ENCODE measurements at regions not wholly inside any gene's neighbourhood (a gene's known extent, or its start where the extent isn't known, plus 50 kb on each side); places are given as distances from the start of the nearest gene placed in this dataset.

DNA sequence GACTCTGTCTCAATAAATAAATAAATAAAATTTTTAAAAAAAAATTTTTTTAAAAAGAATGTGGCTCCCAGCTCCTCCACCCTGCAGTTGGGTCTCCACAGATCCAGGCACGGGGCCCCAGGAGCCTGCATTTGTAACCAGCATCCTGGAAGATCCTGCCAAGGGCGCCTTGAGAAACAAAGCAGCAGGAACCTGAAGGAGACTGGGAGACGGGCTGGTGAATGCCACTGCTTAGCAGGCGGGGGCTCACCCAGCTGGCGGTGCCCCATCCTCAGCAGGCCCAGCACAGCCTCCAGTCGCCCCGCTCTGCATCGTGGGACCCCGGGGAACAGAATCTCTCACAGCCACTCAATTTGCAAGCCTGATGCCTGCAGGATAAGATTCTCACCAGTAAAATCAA lies 187.5 kb upstream of the SALL3 start:
- no CpG with 5 or more reads among the region's 9 CpGs for WGBS, 2 donors (ENCODE audit: extremely low coverage in 2 of 2, insufficient read length in 2 of 2, insufficient replicate concordance in 1 of 2)

DNA sequence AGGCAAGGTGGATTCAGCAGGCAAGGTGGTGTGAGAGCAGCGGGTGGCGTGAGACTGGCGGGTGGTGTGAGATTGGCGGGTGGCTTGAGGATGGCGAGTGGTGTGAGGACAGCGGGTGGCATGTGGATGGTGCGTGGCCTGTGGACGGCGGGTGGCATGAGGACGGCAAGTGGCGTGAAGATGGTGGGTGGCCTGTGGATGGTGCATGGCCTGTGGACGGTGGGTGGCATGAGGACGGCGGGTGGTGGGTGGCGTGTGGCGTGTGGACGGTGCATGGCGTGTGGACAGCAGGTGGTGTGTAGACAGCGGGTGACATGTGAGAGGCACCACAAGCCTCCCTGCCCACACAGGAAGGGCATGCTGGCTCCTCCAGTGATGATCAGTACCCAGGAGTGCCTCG lies 186.9 kb upstream of the SALL3 start:
- Histone ChIP-seq H2BK12ac (ENCODE audit: low read length) (no peak overlapping the region), H2BK120ac (ENCODE audit: low read depth, low read length) (peak overlapping the region; percentile 33), H2AFZ (ENCODE audit: low read length) (no peak overlapping the region), H3K23ac (ENCODE audit: low read depth, low read length, poor library complexity) (peak overlapping the region; percentile 86), H3K14ac (ENCODE audit: low read length) (peak overlapping the region; percentile 63), H3K79me1 (ENCODE audit: low read depth, low read length) (no peaks in the 10 kb centered on the region), H2BK15ac (ENCODE audit: low read length) (no peak overlapping the region), H3K27ac (replicated peaks; ENCODE audit: low read length) (no peak overlapping the region), H3K9ac (ENCODE audit: low read depth, low read length, poor library complexity) (peak overlapping the region; percentile 79), H3K4me3 (ENCODE audit: low read length in 2 of 2) (peak overlapping the region in 1 of 2 donors; percentile 16), H3K27me3 (ENCODE audit: control insufficient read depth in 3 of 3, insufficient read depth in 3 of 3, low read depth in 1 of 3, low read length in 3 of 3) (no peaks in the 10 kb centered on the region), H2AK5ac (ENCODE audit: low read depth, low read length) (no peak overlapping the region), H3K4me1 (ENCODE audit: control insufficient read depth in 2 of 2, insufficient read depth in 1 of 2, low read depth in 1 of 2, low read length in 2 of 2) (no peaks in the 10 kb centered on the region), H4K8ac (ENCODE audit: low read depth, low read length) (no peak overlapping the region), H4K91ac (ENCODE audit: low read depth, low read length, poor library complexity) (peak overlapping the region; percentile 40), H3K36me3 (replicated peaks in 1 of 2; ENCODE audit: control insufficient read depth in 2 of 2, insufficient read depth in 2 of 2, low read length in 2 of 2) (no peaks in the 10 kb centered on the region), H3K4me2 (ENCODE audit: insufficient read depth, low read length, poor library complexity, severe bottlenecking) (no peak overlapping the region), H3K18ac (ENCODE audit: low read length) (peak overlapping the region; percentile 54), H3K4ac (ENCODE audit: low read length) (no peak overlapping the region), H3K9me3 (replicated peaks in 1 of 2; ENCODE audit: control insufficient read depth in 2 of 2, insufficient read depth in 1 of 2, low read depth in 1 of 2, low read length in 2 of 2) (no peaks in the 10 kb centered on the region), H2BK5ac (ENCODE audit: low read length) (no peak overlapping the region)
- no CpG with 5 or more reads among the region's 20 CpGs for WGBS, 2 donors (ENCODE audit: extremely low coverage in 2 of 2, insufficient read length in 2 of 2, insufficient replicate concordance in 1 of 2)
- DNase-seq (ENCODE audit: low spot score): no peak

More for the DNA sequence above, 187.5 kb upstream of the SALL3 start:
- Histone ChIP-seq H3K23ac (ENCODE audit: low read depth, low read length, poor library complexity) (no peak overlapping the region), H4K8ac (ENCODE audit: low read depth, low read length) (no peak overlapping the region), H2BK120ac (ENCODE audit: low read depth, low read length) (no peak overlapping the region), H2BK12ac (ENCODE audit: low read length) (no peak overlapping the region), H3K4me2 (ENCODE audit: insufficient read depth, low read length, poor library complexity, severe bottlenecking) (no peak overlapping the region), H3K14ac (ENCODE audit: low read length) (no peak overlapping the region), H2AFZ (ENCODE audit: low read length) (no peak overlapping the region), H3K4me1 (ENCODE audit: control insufficient read depth in 2 of 2, insufficient read depth in 1 of 2, low read depth in 1 of 2, low read length in 2 of 2) (no peaks in the 10 kb centered on the region), H4K91ac (ENCODE audit: low read depth, low read length, poor library complexity) (no peak overlapping the region), H3K36me3 (replicated peaks in 1 of 2; ENCODE audit: control insufficient read depth in 2 of 2, insufficient read depth in 2 of 2, low read length in 2 of 2) (no peaks in the 10 kb centered on the region), H3K27me3 (ENCODE audit: control insufficient read depth in 3 of 3, insufficient read depth in 3 of 3, low read depth in 1 of 3, low read length in 3 of 3) (no peaks in the 10 kb centered on the region), H2BK5ac (ENCODE audit: low read length) (no peak overlapping the region), H2BK15ac (ENCODE audit: low read length) (no peak overlapping the region), H3K9me3 (replicated peaks in 1 of 2; ENCODE audit: control insufficient read depth in 2 of 2, insufficient read depth in 1 of 2, low read depth in 1 of 2, low read length in 2 of 2) (no peaks in the 10 kb centered on the region), H3K9ac (ENCODE audit: low read depth, low read length, poor library complexity) (no peak overlapping the region), H3K18ac (ENCODE audit: low read length) (no peak overlapping the region), H3K4ac (ENCODE audit: low read length) (no peak overlapping the region), H3K79me1 (ENCODE audit: low read depth, low read length) (no peaks in the 10 kb centered on the region), H2AK5ac (ENCODE audit: low read depth, low read length) (no peak overlapping the region), H3K4me3 (ENCODE audit: low read length in 2 of 2) (no peak overlapping the region), H3K27ac (replicated peaks; ENCODE audit: low read length) (no peak overlapping the region)
- no peak for DNase-seq (ENCODE audit: low spot score)

DNA sequence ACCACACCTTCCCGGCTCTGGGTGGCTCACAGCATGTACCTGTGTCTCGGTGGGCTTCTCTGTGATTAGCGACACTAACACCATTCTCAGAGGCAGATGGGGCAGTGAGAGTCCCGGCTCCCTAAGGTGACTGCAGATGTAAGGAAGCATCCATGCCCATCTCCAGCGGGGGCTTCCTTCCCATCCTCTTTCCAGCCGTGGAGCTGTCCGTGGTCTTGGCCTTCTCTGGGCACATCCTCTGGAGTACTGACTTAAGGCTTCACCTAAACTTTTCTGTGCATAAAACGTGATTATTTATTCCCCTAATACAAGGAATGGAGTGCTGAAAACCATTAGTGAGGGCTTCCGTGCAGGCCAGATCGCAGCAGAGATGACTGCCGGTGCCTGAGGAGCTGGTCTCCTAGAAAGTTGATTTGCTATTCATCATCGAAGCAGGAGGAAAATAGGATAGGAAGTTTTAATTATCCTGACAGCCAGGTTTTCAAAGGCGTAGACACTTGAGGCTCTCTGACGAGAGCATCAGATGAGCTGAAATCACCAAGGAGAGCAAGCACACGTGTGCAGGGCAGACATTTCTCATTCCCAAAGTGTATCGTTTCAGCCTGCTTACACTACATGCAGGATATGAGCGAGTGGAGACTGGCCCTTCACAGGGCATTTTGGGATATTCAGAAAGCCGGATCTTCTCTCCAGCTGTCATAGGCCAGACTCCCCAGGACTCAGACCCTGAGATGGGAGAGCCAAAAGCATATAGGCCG lies 186.1 kb upstream of the SALL3 start:
- no peak for DNase-seq (ENCODE audit: low spot score)
- no peak overlapping the region for H3K4me2 ChIP-seq (ENCODE audit: insufficient read depth, low read length, poor library complexity, severe bottlenecking)
- H2BK120ac ChIP-seq (ENCODE audit: low read depth, low read length): no peak overlapping the region
- H2BK5ac ChIP-seq (ENCODE audit: low read length): no peak overlapping the region
- no peaks in the 10 kb centered on the region for H3K9me3 ChIP-seq (replicated peaks in 1 of 2; ENCODE audit: control insufficient read depth in 2 of 2, insufficient read depth in 1 of 2, low read depth in 1 of 2, low read length in 2 of 2)
- no peak overlapping the region for H3K18ac ChIP-seq (ENCODE audit: low read length)
- no CpG with 5 or more reads among the region's 19 CpGs for WGBS, 2 donors (ENCODE audit: extremely low coverage in 2 of 2, insufficient read length in 2 of 2, insufficient replicate concordance in 1 of 2)
- peak overlapping the region; percentile 63 for H3K14ac ChIP-seq (ENCODE audit: low read length)
- H3K27me3 ChIP-seq (ENCODE audit: control insufficient read depth in 3 of 3, insufficient read depth in 3 of 3, low read depth in 1 of 3, low read length in 3 of 3): no peaks in the 10 kb centered on the region
- no peak overlapping the region for H3K4ac ChIP-seq (ENCODE audit: low read length)
- H3K9ac ChIP-seq (ENCODE audit: low read depth, low read length, poor library complexity): no peak overlapping the region
- no peak overlapping the region for H2AK5ac ChIP-seq (ENCODE audit: low read depth, low read length)
- H2BK12ac ChIP-seq (ENCODE audit: low read length): no peak overlapping the region
- H3K27ac ChIP-seq (replicated peaks; ENCODE audit: low read length): no peak overlapping the region
- H2AFZ ChIP-seq (ENCODE audit: low read length): no peak overlapping the region
- no peaks in the 10 kb centered on the region for H3K79me1 ChIP-seq (ENCODE audit: low read depth, low read length)
- H3K36me3 ChIP-seq (replicated peaks in 1 of 2; ENCODE audit: control insufficient read depth in 2 of 2, insufficient read depth in 2 of 2, low read length in 2 of 2): no peaks in the 10 kb centered on the region
- H3K4me3 ChIP-seq (ENCODE audit: low read length in 2 of 2): no peak overlapping the region
- H3K4me1 ChIP-seq (ENCODE audit: control insufficient read depth in 2 of 2, insufficient read depth in 1 of 2, low read depth in 1 of 2, low read length in 2 of 2): no peaks in the 10 kb centered on the region
- no peak overlapping the region for H2BK15ac ChIP-seq (ENCODE audit: low read length)
- no peak overlapping the region for H4K91ac ChIP-seq (ENCODE audit: low read depth, low read length, poor library complexity)
- H4K8ac ChIP-seq (ENCODE audit: low read depth, low read length): no peak overlapping the region
- peak overlapping the region; percentile 37 for H3K23ac ChIP-seq (ENCODE audit: low read depth, low read length, poor library complexity)

DNA sequence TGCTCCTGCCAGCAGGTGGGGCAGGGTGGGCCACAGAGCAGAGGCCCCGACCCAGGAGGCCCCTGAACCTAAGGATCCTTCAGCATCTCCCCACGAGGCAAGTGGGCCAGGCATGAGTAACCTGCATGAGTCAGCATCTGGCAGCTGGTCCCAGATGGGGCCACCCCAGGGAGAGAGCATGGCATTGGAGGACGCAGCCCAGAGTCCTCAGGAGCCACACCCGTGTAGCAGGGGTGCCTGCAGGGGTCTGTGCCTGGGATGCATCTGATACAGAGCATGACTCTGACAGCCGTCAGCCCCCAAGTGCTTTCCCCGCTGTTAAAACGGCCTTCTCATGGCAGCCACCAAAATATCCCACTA lies 185.6 kb upstream of the SALL3 start:
- Histone ChIP-seq H3K23ac (ENCODE audit: low read depth, low read length, poor library complexity) (peak overlapping the region; percentile 37), H2AFZ (ENCODE audit: low read length) (no peak overlapping the region), H2BK12ac (ENCODE audit: low read length) (no peak overlapping the region), H4K8ac (ENCODE audit: low read depth, low read length) (no peak overlapping the region), H3K9me3 (replicated peaks in 1 of 2; ENCODE audit: control insufficient read depth in 2 of 2, insufficient read depth in 1 of 2, low read depth in 1 of 2, low read length in 2 of 2) (no peaks in the 10 kb centered on the region), H3K27me3 (ENCODE audit: control insufficient read depth in 3 of 3, insufficient read depth in 3 of 3, low read depth in 1 of 3, low read length in 3 of 3) (no peaks in the 10 kb centered on the region), H4K91ac (ENCODE audit: low read depth, low read length, poor library complexity) (no peak overlapping the region), H3K79me1 (ENCODE audit: low read depth, low read length) (no peaks in the 10 kb centered on the region), H2AK5ac (ENCODE audit: low read depth, low read length) (no peak overlapping the region), H3K4me1 (ENCODE audit: control insufficient read depth in 2 of 2, insufficient read depth in 1 of 2, low read depth in 1 of 2, low read length in 2 of 2) (no peaks in the 10 kb centered on the region), H2BK15ac (ENCODE audit: low read length) (no peak overlapping the region), H3K27ac (replicated peaks; ENCODE audit: low read length) (no peak overlapping the region), H3K36me3 (replicated peaks in 1 of 2; ENCODE audit: control insufficient read depth in 2 of 2, insufficient read depth in 2 of 2, low read length in 2 of 2) (no peaks in the 10 kb centered on the region), H3K4ac (ENCODE audit: low read length) (no peak overlapping the region), H3K4me2 (ENCODE audit: insufficient read depth, low read length, poor library complexity, severe bottlenecking) (no peak overlapping the region), H3K4me3 (ENCODE audit: low read length in 2 of 2) (no peak overlapping the region), H3K18ac (ENCODE audit: low read length) (peak overlapping the region; percentile 40), H2BK120ac (ENCODE audit: low read depth, low read length) (no peak overlapping the region), H3K14ac (ENCODE audit: low read length) (peak overlapping the region; percentile 63), H3K9ac (ENCODE audit: low read depth, low read length, poor library complexity) (no peak overlapping the region), H2BK5ac (ENCODE audit: low read length) (no peak overlapping the region)
- WGBS, 2 donors (ENCODE audit: extremely low coverage in 2 of 2, insufficient read length in 2 of 2, insufficient replicate concordance in 1 of 2): no CpG with 5 or more reads among the region's 7 CpGs
- DNase-seq (ENCODE audit: low spot score): no peak

Measured in neuronal stem cell (in vitro differentiated cells).